ENCODE measurements at regions not wholly inside any gene's neighbourhood (a gene's known extent, or its start where the extent isn't known, plus 50 kb on each side); places are given as distances from the start of the nearest gene placed in this dataset.

DNA sequence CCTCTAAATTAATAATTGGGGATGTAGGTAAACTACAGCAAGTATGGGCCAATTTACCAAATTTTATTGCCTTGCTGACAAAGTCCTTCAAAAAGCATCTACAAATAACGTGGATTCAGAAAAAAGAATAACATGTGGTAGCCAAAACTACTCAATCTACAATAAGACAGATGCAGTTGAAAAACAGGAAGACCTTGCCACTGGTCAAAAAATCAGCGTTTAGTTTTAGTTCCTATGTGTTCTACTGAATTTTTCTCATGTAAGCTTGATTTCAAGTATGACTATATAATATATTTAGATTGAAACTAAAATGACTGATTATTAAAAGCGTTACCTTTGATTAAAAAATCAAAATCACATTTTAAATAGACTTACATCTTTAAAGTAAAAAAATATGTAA, 1317.6 kb downstream of the PCDH9 start:
- TF ChIP-seq, protein P1, sequence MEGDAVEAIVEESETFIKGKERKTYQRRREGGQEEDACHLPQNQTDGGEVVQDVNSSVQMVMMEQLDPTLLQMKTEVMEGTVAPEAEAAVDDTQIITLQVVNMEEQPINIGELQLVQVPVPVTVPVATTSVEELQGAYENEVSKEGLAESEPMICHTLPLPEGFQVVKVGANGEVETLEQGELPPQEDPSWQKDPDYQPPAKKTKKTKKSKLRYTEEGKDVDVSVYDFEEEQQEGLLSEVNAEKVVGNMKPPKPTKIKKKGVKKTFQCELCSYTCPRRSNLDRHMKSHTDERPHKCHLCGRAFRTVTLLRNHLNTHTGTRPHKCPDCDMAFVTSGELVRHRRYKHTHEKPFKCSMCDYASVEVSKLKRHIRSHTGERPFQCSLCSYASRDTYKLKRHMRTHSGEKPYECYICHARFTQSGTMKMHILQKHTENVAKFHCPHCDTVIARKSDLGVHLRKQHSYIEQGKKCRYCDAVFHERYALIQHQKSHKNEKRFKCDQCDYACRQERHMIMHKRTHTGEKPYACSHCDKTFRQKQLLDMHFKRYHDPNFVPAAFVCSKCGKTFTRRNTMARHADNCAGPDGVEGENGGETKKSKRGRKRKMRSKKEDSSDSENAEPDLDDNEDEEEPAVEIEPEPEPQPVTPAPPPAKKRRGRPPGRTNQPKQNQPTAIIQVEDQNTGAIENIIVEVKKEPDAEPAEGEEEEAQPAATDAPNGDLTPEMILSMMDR (IDR thresholded peaks at IDR 0.05; ENCODE audit: poor library complexity): no peak
- TF ChIP-seq EZH2phosphoT487 (IDR thresholded peaks at IDR 0.05; ENCODE audit: low read depth, severe bottlenecking, unreplicated experiment) (no peak), EZH2 (IDR thresholded peaks at IDR 0.05; ENCODE audit: borderline replicate concordance) (no peak)

Measured in hepatocyte (in vitro differentiated cells).